DND-41 (cell line): ENCODE measurements at regions not wholly inside any gene's neighbourhood (a gene's known extent, or its start where the extent isn't known, plus 50 kb on each side); places are given as distances from the start of the nearest gene placed in this dataset.

Experiments used
- EZH2 ChIP-seq: IDR thresholded peaks from 3 replicates; pipeline ENCODE4 v1.6.1; 2012; ENCODE audit warnings: borderline replicate concordance, low read depth, mild to moderate bottlenecking, moderate library complexity, low read length, inconsistent platforms; ENCODE audit not compliant: severe bottlenecking
- TF ChIP-seq, protein P1 (sequence below): IDR thresholded peaks from 2 replicates; pipeline ENCODE4 v1.5.1; 2012; ENCODE audit warnings: borderline replicate concordance, low read length, moderate library complexity, mild to moderate bottlenecking; ENCODE audit not compliant: poor library complexity, severe bottlenecking; ENCODE audit errors: extremely low read depth

DNA sequence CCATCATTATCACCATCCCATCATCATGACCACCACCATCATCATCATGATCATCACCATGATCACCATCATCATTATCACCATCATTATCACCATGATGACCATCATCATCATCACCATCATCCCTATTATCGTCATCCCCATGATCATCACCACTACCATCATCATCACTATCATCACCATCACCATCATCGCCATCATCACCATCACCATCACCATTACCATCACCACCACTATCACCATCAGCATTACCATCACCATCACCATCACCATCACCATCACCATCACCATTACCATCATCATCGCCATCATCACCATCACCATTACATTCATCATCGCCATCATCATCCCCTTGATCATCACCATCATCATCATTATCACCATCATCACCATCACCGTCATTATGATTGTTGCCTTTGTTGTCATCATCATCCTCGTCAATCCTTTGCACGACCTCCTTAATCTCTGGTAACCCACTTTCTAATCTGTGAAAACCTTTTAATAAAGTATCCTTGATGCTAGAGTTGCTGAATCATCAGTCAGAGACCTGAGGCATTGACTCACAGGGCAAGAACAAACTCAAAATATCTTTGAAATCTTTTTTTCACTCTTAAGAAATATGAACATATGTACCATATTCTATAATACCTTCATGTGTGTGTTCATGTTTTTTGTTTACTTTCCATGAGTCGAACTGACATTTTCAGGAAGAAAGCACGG lies 116.3 kb upstream of the FOXF1 start:
- TF ChIP-seq, protein P1, sequence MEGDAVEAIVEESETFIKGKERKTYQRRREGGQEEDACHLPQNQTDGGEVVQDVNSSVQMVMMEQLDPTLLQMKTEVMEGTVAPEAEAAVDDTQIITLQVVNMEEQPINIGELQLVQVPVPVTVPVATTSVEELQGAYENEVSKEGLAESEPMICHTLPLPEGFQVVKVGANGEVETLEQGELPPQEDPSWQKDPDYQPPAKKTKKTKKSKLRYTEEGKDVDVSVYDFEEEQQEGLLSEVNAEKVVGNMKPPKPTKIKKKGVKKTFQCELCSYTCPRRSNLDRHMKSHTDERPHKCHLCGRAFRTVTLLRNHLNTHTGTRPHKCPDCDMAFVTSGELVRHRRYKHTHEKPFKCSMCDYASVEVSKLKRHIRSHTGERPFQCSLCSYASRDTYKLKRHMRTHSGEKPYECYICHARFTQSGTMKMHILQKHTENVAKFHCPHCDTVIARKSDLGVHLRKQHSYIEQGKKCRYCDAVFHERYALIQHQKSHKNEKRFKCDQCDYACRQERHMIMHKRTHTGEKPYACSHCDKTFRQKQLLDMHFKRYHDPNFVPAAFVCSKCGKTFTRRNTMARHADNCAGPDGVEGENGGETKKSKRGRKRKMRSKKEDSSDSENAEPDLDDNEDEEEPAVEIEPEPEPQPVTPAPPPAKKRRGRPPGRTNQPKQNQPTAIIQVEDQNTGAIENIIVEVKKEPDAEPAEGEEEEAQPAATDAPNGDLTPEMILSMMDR: no peak
- TF ChIP-seq EZH2: no peak
